ENCODE measurements at regions not wholly inside any gene's neighbourhood (a gene's known extent, or its start where the extent isn't known, plus 50 kb on each side); places are given as distances from the start of the nearest gene placed in this dataset.

DNA sequence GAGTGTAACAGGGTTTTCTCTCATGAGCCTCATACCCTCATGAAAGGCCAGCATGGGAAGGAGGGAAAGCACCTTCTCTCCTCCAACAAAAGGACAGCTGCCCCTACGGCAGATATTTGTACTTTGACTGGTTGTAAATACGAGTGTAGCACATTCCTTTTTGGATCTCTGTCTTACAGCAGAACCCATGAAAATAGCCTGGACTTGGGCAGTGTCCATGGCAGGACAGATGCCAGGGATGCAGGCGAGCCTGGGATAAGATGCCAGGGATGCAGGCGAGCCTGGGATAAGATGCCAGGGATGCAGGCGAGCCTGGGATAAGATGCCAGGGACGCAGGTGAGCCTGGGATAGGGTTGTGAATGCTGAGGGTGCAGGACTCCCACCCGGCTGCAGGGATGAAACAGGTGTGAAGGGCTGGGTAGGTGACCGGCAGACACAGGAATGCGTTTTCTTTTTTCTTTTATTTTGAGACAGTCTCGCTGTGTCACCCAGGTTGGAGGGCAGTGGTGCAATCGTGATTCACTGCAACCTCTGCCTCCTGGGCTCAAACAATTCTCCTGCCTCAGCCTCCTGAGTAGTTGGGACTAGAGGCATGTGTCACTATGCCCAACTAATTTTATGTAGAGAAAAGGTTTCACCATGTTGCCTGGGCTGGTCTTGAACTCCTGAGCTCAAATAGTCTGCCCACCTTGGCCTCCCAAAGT, 120.0 kb downstream of the BEGAIN start:
- DNase-seq (ENCODE audit: low spot score): no peak

DNA sequence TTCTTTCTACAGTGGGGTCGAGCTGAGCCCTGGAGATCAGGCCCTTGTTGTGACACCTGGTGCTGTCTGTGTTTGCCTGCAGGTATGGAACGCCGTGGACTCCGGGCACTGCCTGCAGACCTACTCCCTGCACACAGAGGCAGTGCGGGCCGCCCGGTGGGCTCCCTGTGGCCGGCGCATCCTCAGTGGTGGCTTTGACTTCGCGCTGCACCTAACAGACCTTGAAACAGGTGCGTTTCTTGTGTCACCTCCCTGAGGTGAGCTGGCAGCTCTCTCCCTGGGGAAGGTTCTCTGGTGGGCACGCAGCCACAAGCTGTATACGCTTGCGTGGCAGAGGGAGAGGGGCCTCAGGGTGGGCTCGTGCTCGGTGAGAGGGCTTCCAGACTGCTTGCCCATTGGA, 119.3 kb downstream of the BEGAIN start:
- DNase-seq (ENCODE audit: low spot score): no peak

DNA sequence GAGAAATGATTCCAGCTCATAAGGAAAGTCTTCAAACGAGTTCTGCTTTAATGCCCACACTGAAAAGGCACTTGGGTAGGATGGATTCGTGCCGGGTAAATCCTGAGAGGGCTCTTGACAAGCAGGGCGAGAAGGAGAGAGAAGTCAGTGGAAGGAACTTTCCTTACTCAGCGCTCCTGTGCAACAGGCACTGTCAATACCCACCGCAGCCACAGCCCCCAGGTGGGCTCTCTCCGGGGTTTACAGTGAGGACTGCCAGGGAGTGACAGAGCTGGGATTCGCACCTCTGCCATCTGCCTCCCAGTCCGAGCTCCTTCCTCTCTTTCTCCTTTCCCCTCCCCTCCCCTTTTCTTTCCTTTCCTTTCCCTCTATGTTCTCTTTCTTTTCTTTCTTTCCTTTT, 118.7 kb downstream of the BEGAIN start:
- DNase-seq (ENCODE audit: low spot score): no peak

DNA sequence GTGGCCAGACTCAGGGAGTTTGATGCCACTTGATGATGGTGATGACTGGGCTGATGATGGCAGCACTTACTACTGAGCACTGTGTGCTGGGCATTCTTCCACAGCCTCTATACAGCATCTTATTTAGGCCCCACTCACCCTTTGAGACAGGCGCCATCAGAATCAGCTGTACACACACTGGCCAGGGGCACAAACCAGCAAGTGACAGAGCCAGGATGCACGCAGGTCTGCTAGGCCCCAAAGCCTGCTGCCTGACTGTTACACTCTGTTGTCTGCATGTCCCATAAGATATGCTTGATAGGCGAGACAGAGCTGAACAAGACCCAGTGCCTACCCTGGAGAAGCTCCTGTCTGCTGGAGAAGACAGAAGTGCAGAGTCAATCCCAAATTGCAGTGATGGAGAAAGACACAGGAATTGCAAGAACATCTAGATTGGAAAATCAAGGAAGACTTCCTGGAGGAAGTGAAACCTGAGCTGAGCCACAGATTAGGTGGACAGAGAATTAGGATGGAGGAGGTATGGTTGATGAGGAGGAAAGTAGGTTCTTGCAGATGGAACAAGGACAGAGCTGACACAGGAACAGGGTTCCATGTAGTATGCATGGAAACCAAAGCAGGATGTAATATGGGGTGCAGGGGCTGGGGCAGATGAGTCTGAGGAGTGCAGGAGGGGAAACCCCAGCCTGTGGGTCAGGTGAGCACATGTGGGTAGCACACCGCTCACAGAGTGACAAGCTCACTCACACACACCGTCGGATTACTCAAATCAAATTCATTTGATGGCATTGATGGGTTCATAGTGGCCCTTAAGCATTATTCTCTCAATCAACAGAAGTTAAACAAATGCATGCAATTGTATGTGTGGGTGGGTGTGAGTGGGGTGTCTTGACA, 117.3 kb downstream of the BEGAIN start:
- DNase-seq (ENCODE audit: low spot score): no peak

GRCh38 chr14:100470523-100470897, 116.7 kb downstream of the BEGAIN start:
- no peak for DNase-seq (ENCODE audit: low spot score)

DNA sequence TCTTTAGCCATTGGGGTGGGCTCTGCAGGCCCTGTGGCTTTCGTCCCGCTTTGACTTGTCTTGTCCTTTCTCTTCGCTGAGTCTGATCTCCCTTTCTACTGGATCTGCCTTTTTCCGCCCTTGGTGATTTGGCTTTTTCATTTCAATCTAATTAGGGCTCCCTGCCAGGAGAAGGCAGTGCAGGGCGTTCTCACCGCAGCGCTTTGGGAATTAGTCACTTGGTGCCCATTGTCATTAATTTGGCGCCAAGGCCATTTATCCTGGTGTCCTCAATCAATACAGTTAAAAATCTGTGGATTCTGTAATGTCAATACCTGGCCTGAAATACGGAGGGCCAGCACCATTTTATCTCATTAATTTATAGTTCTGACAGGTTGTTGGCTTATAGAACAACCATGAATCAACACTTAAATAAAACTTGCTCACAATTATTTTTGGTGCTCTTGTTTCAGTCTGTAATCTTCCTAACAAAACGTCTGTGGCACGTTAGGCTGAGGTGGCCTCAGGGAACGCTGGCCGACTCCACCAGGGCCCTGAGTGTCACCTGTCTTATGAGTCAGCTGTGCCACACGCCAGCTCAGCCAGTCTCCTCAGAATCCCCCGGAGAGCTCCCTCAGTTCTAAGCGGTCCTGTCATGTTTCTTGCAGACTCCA, 115.7 kb downstream of the BEGAIN start:
- DNase-seq (ENCODE audit: low spot score): no peak

DNA sequence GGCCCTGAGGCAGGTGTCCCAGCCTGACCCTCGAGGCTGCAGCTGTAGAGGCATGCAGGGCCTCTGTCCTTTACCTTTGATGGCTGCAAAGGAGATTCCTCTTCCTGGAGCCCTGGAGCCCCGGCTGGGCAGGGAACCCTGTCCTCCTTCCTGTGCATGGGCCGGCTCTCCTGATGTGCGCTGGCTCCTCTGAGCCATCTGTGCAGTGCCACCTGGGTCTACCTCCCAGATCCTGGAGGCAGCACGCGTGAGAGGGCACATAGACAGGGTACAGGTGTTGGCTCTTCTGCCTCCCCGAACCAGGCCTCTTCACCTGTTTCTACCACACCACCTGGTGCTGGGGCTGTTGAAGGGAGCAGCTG, 115.1 kb downstream of the BEGAIN start:
- DNase-seq (ENCODE audit: low spot score): no peak

GRCh38 chr14:100472491-100472890, 114.7 kb downstream of the BEGAIN start:
- no peak for DNase-seq (ENCODE audit: low spot score)

DNA sequence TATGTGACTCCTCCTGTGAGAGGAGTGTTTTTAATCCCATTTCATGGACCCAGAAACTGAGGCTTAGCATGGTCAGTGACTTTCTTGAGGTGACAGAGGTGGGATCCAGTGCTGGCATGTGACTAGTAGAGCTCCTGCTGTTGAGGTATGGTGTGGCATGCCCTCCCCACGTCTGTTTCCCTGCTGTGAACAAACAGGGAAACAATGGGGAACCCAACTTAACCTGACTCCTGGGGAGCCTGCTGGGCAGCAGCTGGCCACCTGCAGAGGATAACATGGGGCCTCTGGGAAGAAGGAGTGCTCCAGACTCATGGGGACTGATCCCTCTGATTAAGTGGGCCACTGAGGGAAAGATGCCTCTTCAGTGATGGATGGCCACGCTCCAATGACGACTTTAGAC, 114.0 kb downstream of the BEGAIN start:
- DNase-seq (ENCODE audit: low spot score): no peak

- DNase-seq (ENCODE audit: low spot score): no peak
Observed at GRCh38 chr14:100474196-100474595, 113.0 kb downstream of the BEGAIN start.

- no peak for DNase-seq (ENCODE audit: low spot score)
Observed at GRCh38 chr14:100475268-100475667, 111.9 kb downstream of the BEGAIN start.

- DNase-seq (ENCODE audit: low spot score): no peak
Observed at GRCh38 chr14:100476012-100476822, 111.0 kb downstream of the BEGAIN start.

DNA sequence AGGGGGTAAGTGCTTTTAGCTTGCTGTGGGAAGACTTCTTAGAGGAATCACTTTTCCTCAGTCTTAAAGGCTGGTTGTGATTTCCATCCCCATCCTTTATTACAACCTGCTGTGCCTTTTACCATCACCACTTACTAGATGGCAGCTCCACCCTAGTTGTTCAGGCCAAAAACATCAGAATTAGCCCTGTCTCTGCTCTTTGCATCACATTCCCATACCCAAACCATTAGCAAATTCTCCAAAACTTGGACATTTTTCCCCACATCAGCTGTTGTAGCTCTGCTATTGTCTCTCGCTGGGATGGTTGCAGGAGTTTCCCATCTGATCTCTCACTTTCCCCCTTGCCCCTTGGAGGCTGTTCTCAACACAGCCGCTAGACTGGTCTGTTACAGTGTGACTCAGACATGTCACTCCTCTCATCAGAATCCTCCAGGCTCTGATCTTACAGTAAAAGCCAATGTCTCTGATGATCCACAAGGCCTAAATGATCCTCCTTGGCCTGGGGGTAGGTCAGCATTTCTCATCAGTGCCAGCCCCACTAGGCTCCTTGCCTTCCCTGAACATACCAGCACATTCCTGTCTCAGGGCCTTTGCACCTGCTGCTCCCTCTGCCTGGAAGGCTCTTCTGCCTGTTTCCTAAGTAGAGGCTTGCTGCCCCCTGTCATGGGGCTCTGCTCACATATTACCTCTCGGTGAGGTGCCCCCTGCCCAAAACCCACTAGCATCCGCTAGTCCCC, 102.5 kb downstream of the BEGAIN start:
- no peak for DNase-seq (ENCODE audit: low spot score)

- DNase-seq (ENCODE audit: low spot score): peak; percentile 59
Observed at GRCh38 chr14:100486025-100486828, 101.0 kb downstream of the BEGAIN start.
